Tibial nerve (tissue), 4 donors: ENCODE measurements at regions not wholly inside any gene's neighbourhood (a gene's known extent, or its start where the extent isn't known, plus 50 kb on each side); places are given as distances from the start of the nearest gene placed in this dataset.
A peak's percentile ranks its signal among the peaks of the same experiment; 100 is the strongest.

Experiments
- DNase-seq, 2 donors: peaks; one replicate each; pipeline ENCODE4 v3.0.0-alpha.2; 2019; ENCODE audit warnings: low spot score in 2 of 2
- H3K27ac ChIP-seq, 4 donors: fragments of 200-600 bp; sonication (generic) in 3 of 4; one replicate each; pipeline ENCODE4 v1.5.1; 2017 to 2019; ENCODE audit warnings: mild to moderate bottlenecking in 1 of 4
- H3K27me3 ChIP-seq, 2 donors: fragments of 200-600 bp; sonication (generic) in 1 of 2; one replicate each; pipeline versions ENCODE4 v1.5.1 to v1.6.0; 2017 to 2019
- H3K36me3 ChIP-seq, 3 donors: fragments of 200-600 bp; sonication (generic); one replicate each; pipeline ENCODE4 v1.5.1; 2018 to 2019
- H3K4me1 ChIP-seq, 4 donors: fragments of 200-600 bp; sonication (generic) in 3 of 4; one replicate each; pipeline ENCODE4 v1.5.1; 2017 to 2019
- H3K4me3 ChIP-seq, 4 donors: fragments of 200-600 bp; sonication (generic) in 3 of 4; one replicate each; pipeline ENCODE4 v1.5.1; 2017 to 2019; ENCODE audit warnings: mild to moderate bottlenecking in 1 of 4, moderate library complexity in 1 of 4
- H3K9me3 ChIP-seq, 4 donors: fragments of 200-600 bp; sonication (generic) in 3 of 4; one replicate each; pipeline ENCODE4 v1.5.1; 2017 to 2019
- CTCF ChIP-seq, 5 experiments: fragments of 200-600 bp in 3 of 5; fragments of 450-650 bp in 2 of 5; sonication (generic) in 3 of 5; IDR thresholded peaks; one replicate each; pipeline ENCODE4 v1.5.1; 2016 to 2019; ENCODE audit warnings: antibody characterized with exemption in 5 of 5, mild to moderate bottlenecking in 3 of 5, moderate library complexity in 2 of 5
- EP300 ChIP-seq, 2 donors: sonication (generic); formaldehyde crosslinking; IDR thresholded peaks; one replicate each; pipeline ENCODE4 v1.6.1; 2017; ENCODE audit warnings: antibody characterized with exemption in 2 of 2, mild to moderate bottlenecking in 1 of 2
- POLR2A ChIP-seq, 2 donors: fragments of 450-650 bp; IDR thresholded peaks; one replicate each; pipeline ENCODE4 v1.6.1; 2017; ENCODE audit warnings: antibody characterized with exemption in 2 of 2, mild to moderate bottlenecking in 2 of 2, moderate library complexity in 2 of 2
- WGBS, 2 donors: methylation state at CpG; one replicate each; pipeline ENCODE4 v1.1.5; 2018; 5-methylcytosine and 5-hydroxymethylcytosine counted together

DNA sequence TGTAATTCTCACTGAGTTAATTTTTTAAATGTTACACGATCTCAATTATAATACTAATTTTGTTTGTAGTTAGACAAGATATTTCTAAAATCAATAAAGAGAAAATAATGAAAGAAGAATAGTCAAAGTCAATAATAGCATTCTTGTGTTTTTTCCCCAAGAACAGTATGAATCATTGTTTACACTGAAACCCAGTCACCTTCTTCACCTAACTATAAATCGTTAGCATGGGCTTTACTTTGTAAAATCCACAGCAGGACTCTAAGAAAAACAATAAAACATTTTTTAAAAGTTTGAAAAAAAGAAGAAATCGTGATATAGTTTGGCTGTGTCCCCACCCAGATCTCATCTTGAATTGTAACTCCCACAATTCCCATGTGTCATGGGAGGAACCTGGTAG lies 234.6 kb upstream of the LYPLAL1 start:
- TF ChIP-seq POLR2A (IDR thresholded peaks at IDR 0.05) (no peak), CTCF (IDR thresholded peaks at IDR 0.05) (no peak)
- no peak for DNase-seq
- H3K27me3 ChIP-seq: no peaks in the 10 kb centered on the region
- WGBS, 2 donors: 44 to 53% methylated on average over 3 of the region's 3 CpGs
- no peak overlapping the region for H3K27ac ChIP-seq
- peaks cover 0 to 12% (median 0%) of the 10 kb centered on the region in 4 donors for H3K4me1 ChIP-seq
- H3K4me3 ChIP-seq: no peak overlapping the region
- no peaks in the 10 kb centered on the region for H3K36me3 ChIP-seq
- H3K9me3 ChIP-seq: peaks cover 0 to 41% (median 0%) of the 10 kb centered on the region in 4 donors

- no peaks in the 10 kb centered on the region for H3K27me3 ChIP-seq
- no peaks in the 10 kb centered on the region for H3K36me3 ChIP-seq
- no peak overlapping the region for H3K4me3 ChIP-seq
- 23 to 30% methylated on average over 5 of the region's 5 CpGs for WGBS, 2 donors
- TF ChIP-seq EP300 (IDR thresholded peaks at IDR 0.05) (no peak), CTCF (IDR thresholded peaks at IDR 0.05) (no peak), POLR2A (IDR thresholded peaks at IDR 0.05) (no peak)
- H3K4me1 ChIP-seq: peaks cover 0 to 12% (median 0%) of the 10 kb centered on the region in 4 donors
- peak overlapping the region in 2 of 4 donors; percentile 18 to 29 for H3K27ac ChIP-seq
- no peak for DNase-seq
- H3K9me3 ChIP-seq: peaks cover 0 to 20% (median 0%) of the 10 kb centered on the region in 4 donors
Measured at GRCh38 chr1:218942431-218942830, 231.2 kb upstream of the LYPLAL1 start.

GRCh38 chr1:218943371-218943770 lies 230.3 kb upstream of the LYPLAL1 start:
- TF ChIP-seq EP300 (IDR thresholded peaks at IDR 0.05) (no peak), CTCF (IDR thresholded peaks at IDR 0.05) (no peak), POLR2A (IDR thresholded peaks at IDR 0.05) (no peak)
- H3K27ac ChIP-seq: no peak overlapping the region
- H3K4me3 ChIP-seq: no peak overlapping the region
- H3K27me3 ChIP-seq: no peaks in the 10 kb centered on the region
- no peak for DNase-seq
- peaks cover 0 to 12% (median 0%) of the 10 kb centered on the region in 4 donors for H3K4me1 ChIP-seq
- peaks cover 0 to 20% (median 0%) of the 10 kb centered on the region in 4 donors for H3K9me3 ChIP-seq
- H3K36me3 ChIP-seq: no peaks in the 10 kb centered on the region
- WGBS, 2 donors: 66 to 91% methylated on average over 2 of the region's 2 CpGs

DNA sequence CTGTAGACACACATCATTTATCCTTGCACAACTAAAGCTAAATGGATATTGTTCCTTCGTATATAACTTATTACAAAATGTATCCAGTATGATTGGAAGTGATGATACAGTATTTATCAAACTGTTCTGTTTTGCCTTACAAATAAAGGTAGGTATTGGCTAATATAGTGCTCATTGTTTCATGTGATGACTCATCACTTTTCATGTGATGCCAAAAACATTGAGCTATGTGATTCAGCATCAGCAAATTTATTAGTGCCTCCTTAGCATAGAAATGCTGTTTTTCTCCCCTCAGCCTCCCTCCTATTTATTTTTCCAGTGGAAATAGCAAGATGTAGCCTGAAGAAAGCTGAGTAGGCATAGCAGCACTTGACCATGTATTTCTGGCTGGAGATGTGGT lies 228.6 kb upstream of the LYPLAL1 start:
- H3K27ac ChIP-seq: no peak overlapping the region
- peaks cover 0 to 12% (median 0%) of the 10 kb centered on the region in 4 donors for H3K4me1 ChIP-seq
- DNase-seq: no peak
- peaks cover 0 to 12% (median 0%) of the 10 kb centered on the region in 4 donors for H3K9me3 ChIP-seq
- H3K36me3 ChIP-seq: no peaks in the 10 kb centered on the region
- WGBS, 2 donors: 91 to 94% methylated on average over 1 of the region's 1 CpG
- H3K4me3 ChIP-seq: no peak overlapping the region
- TF ChIP-seq CTCF (IDR thresholded peaks at IDR 0.05) (no peak), POLR2A (IDR thresholded peaks at IDR 0.05) (no peak), EP300 (IDR thresholded peaks at IDR 0.05) (no peak)
- no peaks in the 10 kb centered on the region for H3K27me3 ChIP-seq

DNA sequence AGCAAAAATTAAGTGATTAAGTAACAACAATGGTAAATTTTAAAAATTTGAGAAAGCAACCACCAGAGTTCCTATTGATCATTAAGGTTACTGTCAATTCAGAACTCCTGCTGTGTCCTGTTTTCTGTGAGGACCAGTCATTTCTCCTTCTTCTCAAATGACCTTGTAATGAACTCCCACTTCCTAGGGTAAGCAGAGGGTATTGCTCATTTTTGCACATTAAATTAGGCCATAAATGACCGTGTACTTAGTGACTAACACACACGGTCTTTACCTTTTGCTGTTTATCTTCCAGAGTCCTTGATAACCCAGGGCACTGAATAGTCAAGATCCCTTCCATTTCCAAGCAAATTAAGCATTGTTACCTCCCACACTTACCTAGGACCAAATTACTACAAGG lies 227.5 kb upstream of the LYPLAL1 start:
- no peak for DNase-seq
- Histone ChIP-seq H3K4me3 (no peak overlapping the region), H3K27ac (no peak overlapping the region), H3K36me3 (no peaks in the 10 kb centered on the region), H3K4me1 (peaks cover 0 to 12% (median 0%) of the 10 kb centered on the region in 4 donors), H3K27me3 (no peaks in the 10 kb centered on the region), H3K9me3 (peaks cover 0 to 2% (median 0%) of the 10 kb centered on the region in 4 donors)
- TF ChIP-seq EP300 (IDR thresholded peaks at IDR 0.05): no peak
- TF ChIP-seq POLR2A (IDR thresholded peaks at IDR 0.05): no peak
- TF ChIP-seq CTCF (IDR thresholded peaks at IDR 0.05): no peak
- 68 to 78% methylated on average over 2 of the region's 2 CpGs for WGBS, 2 donors
